NCI-H146 (cell line): ENCODE measurements at regions not wholly inside any gene's neighbourhood (a gene's known extent, or its start where the extent isn't known, plus 50 kb on each side); places are given as distances from the start of the nearest gene placed in this dataset.

Experiments
- DNase-seq: peaks from one replicate; lab custom pipeline; 2025; lab: John Stamatoyannopoulos, UW

GRCh38 chr3:170730071-170730812 lies 139.8 kb downstream of the RPL22L1 start:
- DNase-seq: no peak

GRCh38 chr3:170728181-170728580 lies 141.8 kb downstream of the RPL22L1 start:
- DNase-seq: no peak

DNA sequence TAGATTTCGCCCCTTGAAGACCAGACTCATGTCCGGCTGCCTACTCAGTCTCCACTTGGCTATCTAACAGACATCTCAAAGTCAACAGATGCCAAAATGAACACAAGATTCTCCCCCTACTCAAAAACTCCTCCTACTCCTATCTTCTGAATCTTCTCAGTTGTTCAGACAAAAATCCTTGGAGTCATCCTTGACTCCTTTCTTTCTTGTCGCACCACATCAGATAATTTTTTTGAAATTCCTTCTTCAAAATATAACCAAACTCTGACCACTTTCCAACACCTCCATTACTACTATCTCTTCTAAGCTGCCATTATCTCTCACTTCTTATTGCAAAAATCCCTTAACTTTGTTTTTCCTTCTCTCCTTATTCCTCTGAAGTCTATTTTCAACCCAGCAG lies 141.9 kb upstream of the SLC7A14 start:
- DNase-seq: no peak

DNA sequence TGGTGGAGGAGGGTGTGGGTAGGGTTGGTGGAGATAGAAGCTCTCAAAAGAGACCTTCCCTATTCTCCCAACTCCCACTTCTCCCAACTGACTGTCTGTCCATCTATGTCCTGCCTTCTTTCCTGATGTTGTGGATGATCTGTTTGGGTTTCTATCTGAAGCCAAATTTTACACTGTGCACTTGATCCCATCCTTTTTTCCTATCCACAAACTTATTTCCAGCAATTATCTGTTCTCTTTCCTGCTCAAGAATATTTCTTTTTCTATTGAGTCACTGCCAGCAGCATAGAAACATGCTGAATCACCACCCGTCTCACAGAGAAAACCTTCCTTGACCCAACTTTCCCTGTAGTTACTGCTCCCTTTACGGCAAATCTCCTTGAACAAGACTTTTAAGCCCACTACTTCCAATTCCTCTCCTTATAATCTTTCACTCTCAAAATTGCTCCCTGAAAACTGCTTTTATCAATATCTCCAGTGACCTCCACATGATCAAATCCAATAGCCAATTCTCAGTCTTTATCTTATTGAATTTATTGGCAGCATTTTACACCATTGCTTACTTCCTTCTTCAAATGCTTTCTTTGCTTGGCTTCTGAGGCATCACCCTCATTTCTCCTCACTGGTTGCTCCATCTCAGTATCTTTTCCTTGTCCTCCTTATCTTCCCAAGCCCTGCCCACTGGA lies 141.2 kb upstream of the SLC7A14 start:
- no peak for DNase-seq

DNA sequence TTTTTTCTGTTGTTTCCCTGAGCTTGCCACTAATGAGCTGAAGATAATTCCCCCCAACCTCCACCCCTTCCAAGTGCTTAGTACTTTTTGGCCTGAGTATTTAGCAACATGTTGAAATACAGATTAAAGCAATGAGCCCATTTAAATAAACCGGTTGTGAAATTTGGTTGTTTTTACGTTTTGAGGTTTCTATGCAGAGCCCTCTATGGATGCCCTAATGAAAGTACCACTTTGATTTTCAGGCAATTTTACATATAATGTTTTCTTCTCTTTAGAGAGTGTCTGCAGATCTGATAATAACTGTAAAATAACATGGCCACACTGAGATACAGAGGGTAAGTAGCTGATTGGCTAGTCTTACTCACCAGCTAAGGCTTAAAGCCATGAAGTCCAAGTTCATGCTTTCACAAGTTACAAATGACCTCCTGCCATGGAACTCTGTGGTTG lies 139.4 kb upstream of the SLC7A14 start:
- no peak for DNase-seq

DNA sequence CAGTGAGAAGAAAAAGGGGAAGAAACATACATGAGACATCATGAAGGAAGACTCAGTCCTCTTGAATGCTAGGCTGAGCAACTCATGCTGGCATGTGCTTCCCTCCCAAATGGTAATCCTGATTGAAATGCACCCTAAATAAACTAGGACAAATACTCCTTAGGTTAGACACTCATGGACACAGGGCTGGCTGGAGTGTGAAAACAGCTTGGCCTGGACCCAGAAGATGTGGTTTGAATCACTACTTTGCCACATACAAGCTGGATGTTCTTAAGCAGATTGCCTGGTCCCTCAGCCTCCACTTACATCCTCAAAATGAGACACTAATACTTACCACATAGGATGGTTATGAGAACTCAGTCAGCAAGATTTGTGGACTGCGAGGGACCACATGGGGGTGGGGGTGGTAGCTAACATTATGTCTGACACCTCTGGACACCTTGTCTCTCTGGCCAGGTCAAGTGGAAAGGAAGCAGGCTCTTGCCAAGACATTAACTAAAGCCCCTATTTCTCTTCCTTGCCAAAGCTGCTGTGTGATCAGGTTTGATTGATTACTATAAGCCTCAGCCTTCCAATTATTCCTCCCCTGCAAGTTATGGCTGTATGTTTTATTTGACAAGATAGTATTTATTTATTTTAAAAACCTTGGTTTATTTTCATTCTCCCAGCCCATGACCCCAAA lies 138.9 kb upstream of the SLC7A14 start:
- DNase-seq: no peak

- DNase-seq: no peak
Measured at GRCh38 chr3:170723241-170723640, 137.4 kb upstream of the SLC7A14 start.

DNA sequence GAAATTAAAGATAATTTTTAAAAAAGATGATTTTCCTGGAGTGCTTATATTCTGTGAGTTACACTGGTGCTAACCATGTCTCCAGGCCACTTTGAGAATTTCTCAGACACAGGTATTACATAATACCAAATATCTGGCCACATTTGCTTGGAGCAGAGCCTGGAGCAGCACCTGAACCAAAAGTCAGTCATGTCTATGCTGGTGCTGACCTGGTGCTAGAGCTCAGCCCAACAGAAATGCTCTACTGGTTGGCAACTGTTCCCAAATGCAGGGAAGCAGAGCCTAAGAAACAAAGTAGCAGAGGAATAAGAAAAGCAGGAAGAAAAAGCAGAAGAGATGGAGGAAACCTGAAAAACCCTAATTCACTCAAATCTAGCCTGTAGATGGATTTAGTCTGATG lies 135.7 kb upstream of the SLC7A14 start:
- no peak for DNase-seq

GRCh38 chr3:170719300-170719699 lies 133.4 kb upstream of the SLC7A14 start:
- DNase-seq: no peak

DNA sequence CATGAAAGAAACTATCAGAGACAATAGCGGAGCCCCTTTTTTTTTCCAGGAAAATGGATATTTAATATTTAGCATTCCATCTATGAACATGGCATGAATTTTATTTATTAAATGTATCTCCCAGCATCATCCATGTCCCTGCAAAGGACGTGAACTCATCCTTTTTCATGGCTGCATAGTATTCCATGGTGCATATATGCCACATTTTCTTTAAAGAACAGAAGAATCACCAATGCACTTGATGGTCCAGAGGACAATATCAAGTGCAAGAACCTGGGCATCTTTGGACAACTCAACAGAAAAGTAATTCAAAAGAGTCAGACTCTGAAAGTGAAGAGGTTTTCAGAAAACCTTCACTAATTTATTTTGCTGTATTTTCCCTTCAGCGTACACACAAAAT lies 133.0 kb upstream of the SLC7A14 start:
- DNase-seq: no peak

GRCh38 chr3:170717410-170718402 lies 131.8 kb upstream of the SLC7A14 start:
- DNase-seq: no peak

DNA sequence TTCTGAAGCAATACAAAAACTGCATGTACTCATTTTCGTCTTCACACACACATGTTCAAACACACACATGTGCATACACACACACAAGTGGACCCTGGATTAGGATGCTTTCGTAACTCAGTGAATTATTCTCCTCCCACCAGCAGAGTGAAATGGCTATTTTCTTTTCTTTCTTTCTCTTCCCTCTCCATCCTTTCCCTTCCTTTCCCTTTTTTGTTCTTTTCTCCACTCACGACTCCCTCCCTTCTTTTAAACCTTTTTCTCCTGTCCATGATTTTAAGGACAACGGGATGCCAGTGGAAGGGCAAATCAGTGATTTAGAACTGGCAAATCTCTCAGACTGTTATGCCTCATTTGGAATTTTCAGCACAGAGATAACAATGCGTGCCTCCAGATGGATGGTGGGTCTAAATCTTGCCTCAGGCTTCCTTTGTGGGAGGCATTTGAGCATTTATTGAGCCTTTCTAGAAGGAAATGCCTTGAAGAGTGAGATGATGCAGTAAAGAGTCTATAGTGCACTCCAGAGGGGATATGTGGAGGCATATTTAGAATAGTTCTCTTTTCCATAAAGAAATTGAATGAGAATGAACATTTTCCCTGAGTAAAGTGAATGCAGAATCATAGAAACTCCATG lies 130.4 kb upstream of the SLC7A14 start:
- DNase-seq: no peak

- DNase-seq: no peak
Measured at GRCh38 chr3:170714562-170715535, 129.0 kb upstream of the SLC7A14 start.

DNA sequence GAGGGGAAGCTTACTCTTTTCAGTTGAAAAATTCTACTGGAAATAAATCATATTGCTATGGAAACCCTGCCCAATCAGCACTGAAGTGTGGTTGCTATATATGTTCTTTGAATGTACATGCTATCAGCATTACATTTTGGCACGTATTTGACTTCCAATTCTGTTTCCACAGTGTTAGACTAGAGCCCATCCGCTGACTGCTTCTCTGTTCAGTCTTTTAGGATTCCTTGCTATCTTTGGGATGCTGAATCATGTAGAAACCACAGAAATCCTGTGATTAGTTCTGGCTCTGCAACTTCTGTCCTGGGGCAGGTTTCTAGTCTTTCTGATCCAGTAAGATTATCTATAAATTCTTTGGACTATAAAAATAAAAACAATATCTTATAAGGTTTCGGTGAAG lies 128.2 kb upstream of the SLC7A14 start:
- no peak for DNase-seq

GRCh38 chr3:170713653-170714052 lies 127.8 kb upstream of the SLC7A14 start:
- DNase-seq: no peak

GRCh38 chr3:170712798-170713197 lies 126.9 kb upstream of the SLC7A14 start:
- no peak for DNase-seq

GRCh38 chr3:170712336-170712735 lies 126.5 kb upstream of the SLC7A14 start:
- no peak for DNase-seq

- no peak for DNase-seq
Measured at GRCh38 chr3:170711786-170712185, 125.9 kb upstream of the SLC7A14 start.

GRCh38 chr3:170709046-170709445 lies 123.2 kb upstream of the SLC7A14 start:
- DNase-seq: no peak

DNA sequence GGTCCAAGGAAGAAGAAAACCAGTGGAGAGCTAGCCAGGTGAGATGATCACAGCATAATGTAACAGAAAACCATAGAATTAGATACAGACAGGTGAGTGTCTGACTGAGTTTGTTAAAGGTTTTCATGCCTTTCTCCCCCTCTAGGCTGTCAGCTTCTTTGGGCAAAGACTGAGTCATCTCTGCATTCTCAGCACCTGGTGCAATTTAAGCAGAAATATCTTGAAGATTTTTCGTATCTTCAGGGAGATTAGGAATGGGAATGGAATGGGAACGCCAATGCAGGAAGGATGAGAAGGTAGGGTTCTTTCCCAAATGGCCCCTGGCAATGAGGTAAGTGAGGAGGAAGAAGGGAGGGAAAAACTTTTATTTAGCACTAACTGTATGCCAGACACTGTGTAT lies 122.0 kb upstream of the SLC7A14 start:
- DNase-seq: no peak
